ENCODE measurements at regions not wholly inside any gene's neighbourhood (a gene's known extent, or its start where the extent isn't known, plus 50 kb on each side); places are given as distances from the start of the nearest gene placed in this dataset.

GRCh38 chr1:105655032-105655431 lies 1401.4 kb upstream of the PRMT6 start:
- Histone ChIP-seq H2AFZ (ENCODE audit: low read length) (no peak overlapping the region), H2BK5ac (ENCODE audit: insufficient read length, low read length) (no peak overlapping the region), H4K5ac (ENCODE audit: insufficient read length, low read depth, low read length) (no peak overlapping the region), H3K4me2 (ENCODE audit: insufficient read depth, insufficient read length, low read length) (no peak overlapping the region), H3K4ac (ENCODE audit: low read depth, low read length) (no peak overlapping the region), H3T11ph (ENCODE audit: low read length) (no peak overlapping the region), H4K8ac (replicated peaks; ENCODE audit: insufficient read length, low read depth, low read length) (no peak overlapping the region), H3K27ac (ENCODE audit: insufficient read length, low read depth, low read length) (no peak overlapping the region), H3K23ac (ENCODE audit: insufficient read length, low read depth, low read length) (no peak overlapping the region), H2BK12ac (ENCODE audit: insufficient read length, low read depth, low read length) (no peak overlapping the region), H3K14ac (ENCODE audit: insufficient read depth, low read length) (no peak overlapping the region), H3K56ac (ENCODE audit: insufficient read length, low read depth, low read length) (no peak overlapping the region), H2AK5ac (ENCODE audit: insufficient read length, low read length) (no peak overlapping the region), H3K27me3 (ENCODE audit: insufficient read depth, low read length) (no peaks in the 10 kb centered on the region), H3K23me2 (ENCODE audit: insufficient read length, low read depth, low read length, poor library complexity, severe bottlenecking) (no peaks in the 10 kb centered on the region), H4K91ac (ENCODE audit: insufficient read length, low read depth, low read length) (no peak overlapping the region), H4K20me1 (ENCODE audit: control insufficient read depth, insufficient read depth, insufficient read length) (no peaks in the 10 kb centered on the region), H3K4me1 (ENCODE audit: insufficient read depth, low read length) (no peaks in the 10 kb centered on the region), H2BK20ac (ENCODE audit: low read depth, low read length, poor library complexity, severe bottlenecking) (no peak overlapping the region), H3K79me2 (ENCODE audit: insufficient read depth, low read length) (no peaks in the 10 kb centered on the region), H2BK15ac (ENCODE audit: low read depth, low read length) (no peak overlapping the region), H3K9ac (ENCODE audit: extremely low read depth, insufficient read length, low read length) (no peak overlapping the region), H3K9me3 (ENCODE audit: control insufficient read depth, low read depth, low read length) (no peaks in the 10 kb centered on the region), H2BK120ac (ENCODE audit: low read depth, low read length, poor library complexity, severe bottlenecking) (no peak overlapping the region), H3K18ac (ENCODE audit: insufficient read length, low read depth, low read length) (no peak overlapping the region), H3K79me1 (ENCODE audit: insufficient read depth, low read depth, low read length, poor library complexity, severe bottlenecking) (no peaks in the 10 kb centered on the region)
- DNase-seq: no peak
- H3K4me3 Mint-ChIP-seq: no peak overlapping the region
- H3K9me3 Mint-ChIP-seq: no peaks in the 10 kb centered on the region; a peak in 1 of 5 replicates
- no peaks in the 10 kb centered on the region for H3K36me3 Mint-ChIP-seq (ENCODE audit: insufficient read depth in 1 of 3, low read depth in 3 of 3)
- no peak overlapping the region for H3K27ac Mint-ChIP-seq
- TF ChIP-seq CTCF (conservative IDR thresholded peaks at IDR 0.05): no peak
- no peaks in the 10 kb centered on the region for H3K4me1 Mint-ChIP-seq
- WGBS (ENCODE audit: extremely low coverage, insufficient read length, low lambda C conversion rate): no CpG with 5 or more reads among the region's 4 CpGs
- no peaks in the 10 kb centered on the region for H3K27me3 Mint-ChIP-seq (ENCODE audit: low read depth)

Measured in H9 (cell line).